ENCODE measurements at regions not wholly inside any gene's neighbourhood (a gene's known extent, or its start where the extent isn't known, plus 50 kb on each side); places are given as distances from the start of the nearest gene placed in this dataset.
"Not testable (repeated sequence)": the region's sequence is repeated elsewhere in the genome, so short reads cannot be mapped to it uniquely, and the experiment has no call there.

DNA sequence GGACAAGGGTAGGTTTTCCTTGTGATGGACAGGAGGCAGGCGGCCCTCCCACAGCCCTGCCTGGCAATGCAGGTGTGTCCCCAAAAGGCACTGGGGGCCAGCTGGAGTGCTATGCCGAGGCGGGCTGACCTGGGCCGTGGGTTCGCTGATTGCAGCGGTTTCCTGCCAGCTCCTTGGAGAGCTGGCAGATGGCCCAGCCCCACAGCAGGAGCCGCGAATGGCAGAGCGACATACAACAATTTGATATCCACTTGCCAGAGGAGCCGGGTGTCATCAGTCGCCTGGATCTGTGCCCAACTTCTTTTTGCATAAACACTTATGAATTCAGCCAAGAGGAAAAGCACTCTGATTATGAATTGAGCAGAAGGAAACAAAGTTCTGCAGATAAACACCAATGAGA, 210.8 kb upstream of the FRG2C start:
- H3K9me3 ChIP-seq (ENCODE audit: control insufficient read depth, low read length); DNase-seq; H3K27ac ChIP-seq (ENCODE audit: insufficient read depth, low read length, poor library complexity, severe bottlenecking); H3K4me1 ChIP-seq (ENCODE audit: control insufficient read depth, insufficient read depth, low read length, poor library complexity, severe bottlenecking); H3K36me3 ChIP-seq (ENCODE audit: control insufficient read depth, insufficient read depth, low read length); H3K27me3 ChIP-seq (replicated peaks; ENCODE audit: control insufficient read depth, insufficient read depth, low read length, poor library complexity, severe bottlenecking); H3K4me3 ChIP-seq (ENCODE audit: insufficient read depth, low read depth, low read length, poor library complexity, severe bottlenecking): not testable (repeated sequence)

DNA sequence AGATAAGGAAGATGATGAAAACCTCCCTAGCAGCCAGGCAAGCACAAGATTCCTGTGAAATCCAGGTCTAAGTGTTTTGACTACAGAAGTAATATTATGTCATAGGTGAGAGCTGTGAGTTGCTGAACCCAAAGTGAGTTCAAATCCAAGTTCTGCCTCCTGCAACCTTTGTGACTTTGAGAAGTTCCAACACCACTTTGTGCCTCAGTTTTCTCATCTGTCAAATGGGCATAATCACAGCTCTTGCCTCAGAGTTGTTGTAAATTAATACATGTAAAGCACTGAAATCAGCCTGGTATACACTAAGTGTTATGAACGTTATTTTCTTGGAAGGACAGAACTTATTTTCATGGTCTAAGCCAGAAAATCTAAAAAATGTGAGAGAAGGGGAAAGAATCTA, 210.3 kb upstream of the FRG2C start:
- DNase-seq; H3K9me3 ChIP-seq (ENCODE audit: control insufficient read depth, low read length); H3K27ac ChIP-seq (ENCODE audit: insufficient read depth, low read length, poor library complexity, severe bottlenecking); H3K36me3 ChIP-seq (ENCODE audit: control insufficient read depth, insufficient read depth, low read length); H3K27me3 ChIP-seq (replicated peaks; ENCODE audit: control insufficient read depth, insufficient read depth, low read length, poor library complexity, severe bottlenecking); H3K4me3 ChIP-seq (ENCODE audit: insufficient read depth, low read depth, low read length, poor library complexity, severe bottlenecking); H3K4me1 ChIP-seq (ENCODE audit: control insufficient read depth, insufficient read depth, low read length, poor library complexity, severe bottlenecking): not testable (repeated sequence)

DNA sequence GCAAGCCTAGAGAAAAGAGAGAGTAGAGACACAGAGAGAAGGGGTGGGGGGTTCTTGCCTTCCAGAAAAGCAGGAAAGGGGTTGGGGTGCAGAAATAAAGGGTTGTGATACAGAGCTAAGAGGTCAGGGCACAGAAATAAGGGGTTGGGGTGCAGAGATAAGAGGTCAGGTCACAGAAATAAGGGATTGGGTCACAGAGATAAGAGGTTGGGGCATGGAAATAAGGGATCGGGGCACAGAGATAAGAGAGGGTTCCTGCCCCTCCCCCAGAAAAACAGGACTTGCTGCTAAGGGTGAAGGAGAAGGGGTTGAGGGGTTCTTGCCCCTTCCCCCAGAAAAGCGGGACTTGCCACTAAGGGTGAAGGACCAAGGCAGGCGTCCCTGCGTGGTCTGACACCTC, 189.6 kb upstream of the FRG2C start:
- not testable (repeated sequence) for H3K9me3 ChIP-seq (ENCODE audit: control insufficient read depth, low read length); H3K4me3 ChIP-seq (ENCODE audit: insufficient read depth, low read depth, low read length, poor library complexity, severe bottlenecking); DNase-seq; H3K27me3 ChIP-seq (replicated peaks; ENCODE audit: control insufficient read depth, insufficient read depth, low read length, poor library complexity, severe bottlenecking); H3K27ac ChIP-seq (ENCODE audit: insufficient read depth, low read length, poor library complexity, severe bottlenecking); H3K36me3 ChIP-seq (ENCODE audit: control insufficient read depth, insufficient read depth, low read length); H3K4me1 ChIP-seq (ENCODE audit: control insufficient read depth, insufficient read depth, low read length, poor library complexity, severe bottlenecking)

DNA sequence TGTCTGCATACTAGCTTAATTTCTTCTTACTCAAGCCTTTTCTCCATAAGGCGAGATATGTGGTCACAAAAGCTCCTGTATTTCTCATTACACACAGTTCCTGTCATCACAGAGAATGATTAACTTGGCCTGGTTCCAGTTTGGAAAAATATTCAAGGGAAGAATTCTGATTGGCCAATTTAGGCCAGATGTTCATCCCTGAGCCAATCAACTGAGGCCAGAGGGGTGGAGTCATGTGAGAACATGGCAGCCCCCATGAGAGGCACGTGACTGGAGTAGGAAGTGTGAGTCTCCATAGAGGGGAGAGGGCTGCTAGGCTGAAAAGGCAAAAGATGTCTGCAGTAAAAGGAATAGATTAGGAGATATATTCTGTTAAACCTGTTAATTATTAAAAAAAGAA, 167.5 kb upstream of the FRG2C start:
- not testable (repeated sequence) for H3K9me3 ChIP-seq (ENCODE audit: control insufficient read depth, low read length); H3K4me3 ChIP-seq (ENCODE audit: insufficient read depth, low read depth, low read length, poor library complexity, severe bottlenecking); H3K4me1 ChIP-seq (ENCODE audit: control insufficient read depth, insufficient read depth, low read length, poor library complexity, severe bottlenecking); H3K27me3 ChIP-seq (replicated peaks; ENCODE audit: control insufficient read depth, insufficient read depth, low read length, poor library complexity, severe bottlenecking); DNase-seq; H3K36me3 ChIP-seq (ENCODE audit: control insufficient read depth, insufficient read depth, low read length); H3K27ac ChIP-seq (ENCODE audit: insufficient read depth, low read length, poor library complexity, severe bottlenecking)

DNA sequence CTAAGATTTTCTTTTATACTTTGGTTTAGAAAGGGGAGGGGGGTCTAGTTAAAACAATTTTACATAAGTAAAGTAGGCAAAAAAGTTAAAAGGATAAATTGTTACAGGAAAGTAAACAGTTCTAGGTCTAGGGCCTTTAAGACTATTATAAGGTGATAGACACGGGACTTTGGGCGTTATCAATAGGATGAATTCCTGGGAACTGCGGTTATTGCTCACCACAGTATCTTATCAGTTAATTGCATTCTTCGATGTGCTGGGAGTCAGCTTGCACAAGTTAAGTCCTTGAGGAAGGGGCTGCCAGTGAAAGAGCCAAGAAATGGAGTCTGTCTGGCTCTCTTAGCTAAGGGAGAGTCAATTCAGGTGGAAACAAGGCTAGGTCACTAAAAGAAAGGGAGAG, 163.8 kb upstream of the FRG2C start:
- not testable (repeated sequence) for H3K4me3 ChIP-seq (ENCODE audit: insufficient read depth, low read depth, low read length, poor library complexity, severe bottlenecking); H3K4me1 ChIP-seq (ENCODE audit: control insufficient read depth, insufficient read depth, low read length, poor library complexity, severe bottlenecking); H3K36me3 ChIP-seq (ENCODE audit: control insufficient read depth, insufficient read depth, low read length); H3K27me3 ChIP-seq (replicated peaks; ENCODE audit: control insufficient read depth, insufficient read depth, low read length, poor library complexity, severe bottlenecking); H3K27ac ChIP-seq (ENCODE audit: insufficient read depth, low read length, poor library complexity, severe bottlenecking); H3K9me3 ChIP-seq (ENCODE audit: control insufficient read depth, low read length); DNase-seq

DNA sequence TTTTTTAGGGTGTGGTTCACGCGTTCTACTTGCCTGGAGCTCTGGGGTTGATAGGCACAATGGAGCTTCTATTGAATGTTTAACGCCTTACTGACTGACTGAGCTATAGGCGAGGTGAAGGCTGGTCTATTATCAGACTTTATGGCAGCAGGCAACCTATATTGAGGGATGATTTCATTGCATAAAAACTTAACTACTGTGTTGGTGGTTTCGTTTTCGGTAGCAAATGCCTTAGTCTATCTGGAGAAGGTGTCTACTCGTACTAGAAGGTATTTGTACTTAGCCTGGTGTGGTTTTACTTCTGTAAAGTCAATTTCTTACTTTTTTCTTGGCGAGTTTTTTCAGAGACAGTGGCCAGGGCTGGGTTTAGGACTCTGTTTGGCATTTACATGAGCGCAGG, 162.0 kb upstream of the FRG2C start:
- H3K9me3 ChIP-seq (ENCODE audit: control insufficient read depth, low read length); H3K4me1 ChIP-seq (ENCODE audit: control insufficient read depth, insufficient read depth, low read length, poor library complexity, severe bottlenecking): not testable (repeated sequence)

DNA sequence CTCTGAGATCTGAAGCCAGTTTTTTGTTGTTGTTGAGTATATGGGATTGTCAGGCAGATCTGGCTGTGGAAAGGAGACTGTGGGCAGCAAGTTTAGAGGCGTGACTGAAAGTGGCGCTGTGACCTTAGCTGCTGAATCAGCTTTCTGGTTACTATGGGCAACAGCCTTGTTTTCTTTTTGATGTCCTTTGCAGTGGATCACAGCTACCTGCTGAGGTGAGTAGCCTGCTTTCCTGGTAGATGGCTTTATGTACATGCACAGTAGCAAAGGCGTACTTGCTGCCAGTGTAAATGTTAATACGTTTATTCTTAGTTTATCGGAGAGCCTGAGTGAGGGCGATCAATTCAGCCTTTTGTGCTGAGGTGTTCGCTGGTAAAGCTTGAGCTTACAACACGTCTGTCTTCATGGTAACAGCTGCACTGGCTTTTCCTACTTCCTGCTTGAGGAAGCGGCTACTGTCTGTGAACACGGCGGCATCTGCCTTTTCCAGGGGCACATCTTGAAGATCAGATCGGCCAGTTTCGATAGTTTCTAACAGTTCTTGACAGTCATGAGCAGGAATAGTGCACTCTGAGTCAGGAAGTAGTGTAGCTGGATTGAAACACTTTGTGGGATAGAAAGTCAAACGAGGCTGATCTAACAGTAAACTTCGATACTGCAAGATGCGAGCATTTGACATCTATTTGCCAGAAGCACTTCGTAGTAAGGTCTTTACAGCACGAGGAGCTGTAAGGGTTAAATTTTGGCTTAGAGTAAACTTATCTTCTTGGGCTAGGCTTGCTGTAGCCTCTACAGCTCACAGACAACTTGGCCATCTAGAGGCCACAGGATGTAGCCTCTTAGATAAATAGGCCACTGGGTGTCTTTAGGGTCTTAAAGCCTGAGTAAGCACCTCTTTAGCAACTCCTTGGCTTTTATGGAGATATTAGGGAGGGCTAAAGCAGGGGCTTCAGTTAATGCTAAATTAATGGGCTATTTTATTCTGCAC, 161.1 kb upstream of the FRG2C start:
- H3K27me3 ChIP-seq (replicated peaks; ENCODE audit: control insufficient read depth, insufficient read depth, low read length, poor library complexity, severe bottlenecking); DNase-seq; H3K4me3 ChIP-seq (ENCODE audit: insufficient read depth, low read depth, low read length, poor library complexity, severe bottlenecking); H3K36me3 ChIP-seq (ENCODE audit: control insufficient read depth, insufficient read depth, low read length); H3K4me1 ChIP-seq (ENCODE audit: control insufficient read depth, insufficient read depth, low read length, poor library complexity, severe bottlenecking); H3K9me3 ChIP-seq (ENCODE audit: control insufficient read depth, low read length); H3K27ac ChIP-seq (ENCODE audit: insufficient read depth, low read length, poor library complexity, severe bottlenecking): not testable (repeated sequence)

More for the DNA sequence above, 162.0 kb upstream of the FRG2C start:
- H3K27ac ChIP-seq (ENCODE audit: insufficient read depth, low read length, poor library complexity, severe bottlenecking); H3K36me3 ChIP-seq (ENCODE audit: control insufficient read depth, insufficient read depth, low read length); H3K27me3 ChIP-seq (replicated peaks; ENCODE audit: control insufficient read depth, insufficient read depth, low read length, poor library complexity, severe bottlenecking); DNase-seq; H3K4me3 ChIP-seq (ENCODE audit: insufficient read depth, low read depth, low read length, poor library complexity, severe bottlenecking): not testable (repeated sequence)

DNA sequence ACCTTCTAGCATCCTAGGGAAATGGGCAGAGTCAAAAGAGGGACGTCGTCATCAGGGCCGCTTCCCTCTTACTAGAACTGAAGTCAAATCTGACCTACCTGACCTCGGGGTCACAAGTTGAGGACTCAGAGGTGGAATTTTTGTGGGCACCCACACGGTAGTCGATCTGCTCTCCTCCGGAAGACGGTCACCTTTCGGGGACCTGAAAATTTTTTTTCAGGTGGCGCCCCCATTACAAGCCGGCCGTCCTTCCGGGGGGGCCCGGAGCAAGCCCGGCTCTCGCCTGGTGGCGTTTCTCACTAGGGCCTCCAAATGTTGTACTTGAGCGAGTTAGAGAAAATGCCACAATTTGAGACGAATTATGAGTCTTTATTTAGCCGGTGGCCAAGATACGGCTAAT, 157.5 kb upstream of the FRG2C start:
- Histone ChIP-seq H3K27me3 (replicated peaks; ENCODE audit: control insufficient read depth, insufficient read depth, low read length, poor library complexity, severe bottlenecking) (no peaks in the 10 kb centered on the region), H3K9me3 (ENCODE audit: control insufficient read depth, low read length) (peaks cover 5% of the 10 kb centered on the region), H3K4me1 (ENCODE audit: control insufficient read depth, insufficient read depth, low read length, poor library complexity, severe bottlenecking) (no peaks in the 10 kb centered on the region), H3K27ac (ENCODE audit: insufficient read depth, low read length, poor library complexity, severe bottlenecking) (no peak overlapping the region), H3K36me3 (ENCODE audit: control insufficient read depth, insufficient read depth, low read length) (no peaks in the 10 kb centered on the region), H3K4me3 (ENCODE audit: insufficient read depth, low read depth, low read length, poor library complexity, severe bottlenecking) (no peak overlapping the region)
- DNase-seq: no peak

DNA sequence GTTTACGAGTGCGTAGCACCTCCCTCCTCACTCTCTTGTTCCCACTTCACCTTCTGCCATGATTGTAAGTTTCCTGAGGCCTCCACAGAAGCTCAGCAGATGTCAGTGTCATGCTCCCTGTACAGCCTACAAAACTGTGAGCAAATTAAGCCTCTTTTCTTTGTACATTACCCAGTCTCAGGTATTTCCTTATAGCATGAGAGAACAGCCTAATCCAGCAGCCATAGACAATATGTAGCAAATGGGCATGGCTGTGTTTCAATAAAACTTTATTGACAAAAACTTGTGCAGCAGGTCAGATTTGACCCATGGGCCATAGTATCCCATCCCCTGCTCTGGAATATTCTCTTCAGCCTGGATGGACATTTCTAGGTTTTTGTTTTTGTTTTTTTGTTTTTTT, 156.2 kb upstream of the FRG2C start:
- H3K4me1 ChIP-seq (ENCODE audit: control insufficient read depth, insufficient read depth, low read length, poor library complexity, severe bottlenecking); DNase-seq: not testable (repeated sequence)

DNA sequence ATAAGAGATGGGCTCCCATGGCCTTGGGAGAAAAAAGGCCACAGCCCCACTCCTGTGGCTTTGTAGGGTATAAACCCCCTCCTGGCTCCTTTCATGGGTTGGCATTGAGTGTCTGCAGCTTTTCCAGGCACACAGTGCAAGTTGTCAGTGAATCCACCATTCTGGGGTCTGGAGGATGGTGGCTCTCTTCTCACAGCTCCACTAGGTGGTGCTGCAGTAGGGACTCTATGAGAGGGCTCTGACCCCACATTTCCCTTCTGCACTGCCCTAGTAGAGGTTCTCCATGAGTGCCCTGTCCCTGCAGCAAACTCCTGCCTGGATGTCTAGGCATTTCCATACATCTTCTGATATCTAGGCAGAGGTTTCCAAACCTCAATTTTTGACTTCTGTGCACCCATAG, 136.5 kb upstream of the FRG2C start:
- not testable (repeated sequence) for H3K9me3 ChIP-seq (ENCODE audit: control insufficient read depth, low read length); DNase-seq; H3K27ac ChIP-seq (ENCODE audit: insufficient read depth, low read length, poor library complexity, severe bottlenecking); H3K4me3 ChIP-seq (ENCODE audit: insufficient read depth, low read depth, low read length, poor library complexity, severe bottlenecking); H3K36me3 ChIP-seq (ENCODE audit: control insufficient read depth, insufficient read depth, low read length); H3K4me1 ChIP-seq (ENCODE audit: control insufficient read depth, insufficient read depth, low read length, poor library complexity, severe bottlenecking); H3K27me3 ChIP-seq (replicated peaks; ENCODE audit: control insufficient read depth, insufficient read depth, low read length, poor library complexity, severe bottlenecking)

More for the DNA sequence above, 156.2 kb upstream of the FRG2C start:
- H3K9me3 ChIP-seq (ENCODE audit: control insufficient read depth, low read length); H3K27ac ChIP-seq (ENCODE audit: insufficient read depth, low read length, poor library complexity, severe bottlenecking); H3K27me3 ChIP-seq (replicated peaks; ENCODE audit: control insufficient read depth, insufficient read depth, low read length, poor library complexity, severe bottlenecking); H3K4me3 ChIP-seq (ENCODE audit: insufficient read depth, low read depth, low read length, poor library complexity, severe bottlenecking); H3K36me3 ChIP-seq (ENCODE audit: control insufficient read depth, insufficient read depth, low read length): not testable (repeated sequence)

Data from effector memory CD4-positive, alpha-beta T cell (primary cell).